Lower leg skin (tissue), 3 donors: ENCODE measurements at regions not wholly inside any gene's neighbourhood (a gene's known extent, or its start where the extent isn't known, plus 50 kb on each side); places are given as distances from the start of the nearest gene placed in this dataset.

ENCODE experiments used
- CTCF ChIP-seq, 3 donors: fragments of 450-650 bp; IDR thresholded peaks; one replicate each; pipeline ENCODE4 v1.5.1; 2016; ENCODE audit warnings: antibody characterized with exemption in 3 of 3, mild to moderate bottlenecking in 3 of 3, moderate library complexity in 2 of 3
- POLR2A ChIP-seq, 2 donors: fragments of 450-650 bp; IDR thresholded peaks; one replicate each; pipeline ENCODE4 v1.6.1; 2016 to 2017; ENCODE audit warnings: antibody characterized with exemption in 2 of 2, mild to moderate bottlenecking in 1 of 2, moderate library complexity in 1 of 2

- TF ChIP-seq CTCF (IDR thresholded peaks at IDR 0.05) (no peak), POLR2A (IDR thresholded peaks at IDR 0.05) (no peak)
Observed at GRCh38 chr16:77030600-77030999, 160.4 kb upstream of the MON1B start.
